Prostate gland (tissue), 2 donors: ENCODE measurements at regions not wholly inside any gene's neighbourhood (a gene's known extent, or its start where the extent isn't known, plus 50 kb on each side); places are given as distances from the start of the nearest gene placed in this dataset.

ENCODE experiments used
- POLR2A ChIP-seq: fragments of 450-650 bp; IDR thresholded peaks from one replicate; pipeline ENCODE4 v1.6.1; 2016; ENCODE audit warnings: antibody characterized with exemption, mild to moderate bottlenecking
- POLR2AphosphoS5 ChIP-seq: sonication (generic); formaldehyde crosslinking; IDR thresholded peaks from one replicate; pipeline ENCODE4 v1.6.1; 2017; ENCODE audit warnings: antibody characterized with exemption
- TF ChIP-seq, protein P1 (sequence below), 4 experiments: fragments of 200-600 bp in 2 of 4; fragments of 450-650 bp in 2 of 4; sonication (generic) in 2 of 4; IDR thresholded peaks; 1 replicate in 3 of 4; 2 replicates in 1 of 4; pipeline ENCODE4 v1.5.1; 2016 to 2019; ENCODE audit warnings: antibody characterized with exemption in 4 of 4, mild to moderate bottlenecking in 2 of 4, moderate library complexity in 2 of 4

DNA sequence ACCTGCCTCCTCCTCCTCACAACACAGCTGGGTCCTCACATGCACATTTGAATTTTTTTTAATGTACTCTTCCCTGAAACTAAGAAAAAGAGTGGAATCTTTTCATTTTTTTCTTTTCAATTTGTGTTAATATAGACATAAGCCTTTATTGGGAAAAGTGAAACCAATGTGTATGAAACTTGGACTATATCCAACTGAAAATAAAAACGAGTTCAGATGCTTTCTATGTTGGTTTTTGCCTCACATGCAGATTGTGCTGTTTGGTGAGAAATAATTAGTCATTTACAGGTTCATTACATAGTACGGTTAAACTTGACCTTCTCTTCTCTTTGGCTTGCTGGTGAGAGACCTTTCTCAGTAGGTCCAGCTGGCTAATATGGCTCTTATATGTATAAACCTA is 515.2 kb upstream of the FANCL start:
- TF ChIP-seq, protein P1, sequence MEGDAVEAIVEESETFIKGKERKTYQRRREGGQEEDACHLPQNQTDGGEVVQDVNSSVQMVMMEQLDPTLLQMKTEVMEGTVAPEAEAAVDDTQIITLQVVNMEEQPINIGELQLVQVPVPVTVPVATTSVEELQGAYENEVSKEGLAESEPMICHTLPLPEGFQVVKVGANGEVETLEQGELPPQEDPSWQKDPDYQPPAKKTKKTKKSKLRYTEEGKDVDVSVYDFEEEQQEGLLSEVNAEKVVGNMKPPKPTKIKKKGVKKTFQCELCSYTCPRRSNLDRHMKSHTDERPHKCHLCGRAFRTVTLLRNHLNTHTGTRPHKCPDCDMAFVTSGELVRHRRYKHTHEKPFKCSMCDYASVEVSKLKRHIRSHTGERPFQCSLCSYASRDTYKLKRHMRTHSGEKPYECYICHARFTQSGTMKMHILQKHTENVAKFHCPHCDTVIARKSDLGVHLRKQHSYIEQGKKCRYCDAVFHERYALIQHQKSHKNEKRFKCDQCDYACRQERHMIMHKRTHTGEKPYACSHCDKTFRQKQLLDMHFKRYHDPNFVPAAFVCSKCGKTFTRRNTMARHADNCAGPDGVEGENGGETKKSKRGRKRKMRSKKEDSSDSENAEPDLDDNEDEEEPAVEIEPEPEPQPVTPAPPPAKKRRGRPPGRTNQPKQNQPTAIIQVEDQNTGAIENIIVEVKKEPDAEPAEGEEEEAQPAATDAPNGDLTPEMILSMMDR (IDR thresholded peaks at IDR 0.05): no peak
- TF ChIP-seq POLR2A (no peak), POLR2AphosphoS5 (no peak)
